H9 (cell line): ENCODE measurements at regions not wholly inside any gene's neighbourhood (a gene's known extent, or its start where the extent isn't known, plus 50 kb on each side); places are given as distances from the start of the nearest gene placed in this dataset.

Source experiments
- DNase-seq: peaks from one replicate; pipeline ENCODE4 v3.0.0-alpha.2; 2017
- H2AFZ ChIP-seq: one replicate; pipeline ENCODE4 v1.6.1; 2013; ENCODE audit warnings: mild to moderate bottlenecking, low read length, control low read depth, moderate library complexity
- H2AK5ac ChIP-seq: 2 replicates; pipeline ENCODE4 v1.6.1; 2013; ENCODE audit warnings: low read length, control low read depth, mixed read lengths; ENCODE audit not compliant: insufficient read length
- H2BK120ac ChIP-seq: one replicate; pipeline ENCODE4 v1.6.1; 2013; ENCODE audit warnings: low read depth, mild to moderate bottlenecking, low read length, control low read depth, inconsistent platforms; ENCODE audit not compliant: poor library complexity, severe bottlenecking
- H2BK12ac ChIP-seq: 2 replicates; pipeline ENCODE4 v1.6.1; 2013; ENCODE audit warnings: low read length, control low read depth, mixed read lengths, low read depth; ENCODE audit not compliant: insufficient read length
- H2BK15ac ChIP-seq: 2 replicates; pipeline ENCODE4 v1.6.1; 2013; ENCODE audit warnings: low read depth, low read length, control low read depth
- H2BK20ac ChIP-seq: one replicate; pipeline ENCODE4 v1.6.1; 2013; ENCODE audit warnings: low read depth, mild to moderate bottlenecking, low read length, control low read depth, inconsistent platforms; ENCODE audit not compliant: poor library complexity, severe bottlenecking
- H2BK5ac ChIP-seq: 2 replicates; pipeline ENCODE4 v1.6.1; 2013; ENCODE audit warnings: low read length, control low read depth, mixed read lengths; ENCODE audit not compliant: insufficient read length
- H3K14ac ChIP-seq: 2 replicates; pipeline ENCODE4 v1.6.1; 2013; ENCODE audit warnings: low read length, control low read depth; ENCODE audit not compliant: insufficient read depth
- H3K18ac ChIP-seq: 2 replicates; pipeline ENCODE4 v1.6.1; 2013; ENCODE audit warnings: low read depth, mild to moderate bottlenecking, mixed read lengths, low read length, control low read depth; ENCODE audit not compliant: insufficient read length
- H3K23ac ChIP-seq: 2 replicates; pipeline ENCODE4 v1.6.1; 2013; ENCODE audit warnings: low read length, control low read depth, mixed read lengths, low read depth; ENCODE audit not compliant: insufficient read length
- H3K23me2 ChIP-seq: 2 replicates; pipeline ENCODE4 v1.6.1; 2013; ENCODE audit warnings: low read depth, mild to moderate bottlenecking, mixed read lengths, low read length, control low read depth; ENCODE audit not compliant: insufficient read length, poor library complexity, severe bottlenecking
- H3K27ac ChIP-seq: 2 replicates; pipeline ENCODE4 v1.5.1; 2013; ENCODE audit warnings: low read length, control low read depth, mixed read lengths, low read depth; ENCODE audit not compliant: insufficient read length
- H3K27me3 ChIP-seq: 2 replicates; pipeline ENCODE4 v1.6.1; 2013; ENCODE audit warnings: low read length, control low read depth, inconsistent platforms; ENCODE audit not compliant: insufficient read depth
- H3K4ac ChIP-seq: 2 replicates; pipeline ENCODE4 v1.6.1; 2013; ENCODE audit warnings: low read depth, mild to moderate bottlenecking, control low read depth, inconsistent platforms, low read length, moderate library complexity
- H3K4me1 ChIP-seq: 2 replicates; pipeline ENCODE4 v1.6.1; 2013; ENCODE audit warnings: low read length, control low read depth, inconsistent platforms; ENCODE audit not compliant: insufficient read depth
- H3K4me2 ChIP-seq: 2 replicates; pipeline ENCODE4 v1.6.1; 2013; ENCODE audit warnings: low read length, control low read depth, mixed read lengths; ENCODE audit not compliant: insufficient read length, insufficient read depth
- H3K56ac ChIP-seq: 2 replicates; pipeline ENCODE4 v1.6.1; 2013; ENCODE audit warnings: low read depth, mild to moderate bottlenecking, mixed read lengths, low read length, control low read depth; ENCODE audit not compliant: insufficient read length
- H3K79me1 ChIP-seq: 2 replicates; pipeline ENCODE4 v1.6.1; 2013; ENCODE audit warnings: low read depth, mild to moderate bottlenecking, moderate library complexity, low read length, control low read depth, inconsistent platforms; ENCODE audit not compliant: insufficient read depth, poor library complexity, severe bottlenecking
- H3K79me2 ChIP-seq: 2 replicates; pipeline ENCODE4 v1.6.1; 2013; ENCODE audit warnings: low read length, control low read depth, inconsistent platforms; ENCODE audit not compliant: insufficient read depth
- H3K9ac ChIP-seq: 2 replicates; pipeline ENCODE4 v1.6.1; 2013; ENCODE audit warnings: low read length, control low read depth, mixed read lengths; ENCODE audit not compliant: insufficient read length; ENCODE audit errors: extremely low read depth
- H3K9me3 ChIP-seq: one replicate; pipeline ENCODE4 v1.6.1; 2013; ENCODE audit warnings: low read depth, low read length, inconsistent platforms; ENCODE audit not compliant: control insufficient read depth
- H3T11ph ChIP-seq: one replicate; pipeline ENCODE4 v1.6.1; 2013; ENCODE audit warnings: mild to moderate bottlenecking, low read length, control low read depth, inconsistent platforms
- H4K20me1 ChIP-seq: one replicate; pipeline ENCODE4 v1.6.1; 2013; ENCODE audit not compliant: control insufficient read depth, insufficient read length, insufficient read depth
- H4K5ac ChIP-seq: 2 replicates; pipeline ENCODE4 v1.6.1; 2013; ENCODE audit warnings: low read depth, mild to moderate bottlenecking, mixed read lengths, low read length, control low read depth; ENCODE audit not compliant: insufficient read length
- H4K8ac ChIP-seq: replicated peaks from 2 replicates; pipeline ENCODE4 v1.6.1; 2013; ENCODE audit warnings: low read length, control low read depth, mixed read lengths, low read depth; ENCODE audit not compliant: insufficient read length
- H4K91ac ChIP-seq: 2 replicates; pipeline ENCODE4 v1.6.1; 2013; ENCODE audit warnings: low read depth, mild to moderate bottlenecking, moderate library complexity, mixed read lengths, low read length, control low read depth; ENCODE audit not compliant: insufficient read length
- H3K27ac Mint-ChIP-seq, 3 experiments: 2 replicates in 2 of 3; 3 replicates in 1 of 3; pipeline ENCODE4 v1.8.0; 2020 to 2021; ENCODE audit warnings: mixed read lengths in 3 of 3, mild to moderate bottlenecking in 1 of 3, moderate library complexity in 1 of 3
- H3K27me3 Mint-ChIP-seq: 2 replicates; pipeline ENCODE4 v1.8.0; 2021; ENCODE audit warnings: low read depth, mild to moderate bottlenecking, moderate library complexity, mixed read lengths
- H3K36me3 Mint-ChIP-seq, 3 experiments: 2 replicates in 2 of 3; 3 replicates in 1 of 3; pipeline ENCODE4 v1.8.0; 2020 to 2021; ENCODE audit warnings: low read depth in 3 of 3, mixed read lengths in 3 of 3; ENCODE audit not compliant: insufficient read depth in 1 of 3
- H3K4me1 Mint-ChIP-seq, 2 experiments: 2 replicates each; pipeline ENCODE4 v1.8.0; 2020; ENCODE audit warnings: mixed read lengths in 2 of 2
- H3K4me3 Mint-ChIP-seq, 2 experiments: 2 replicates in 1 of 2; 3 replicates in 1 of 2; pipeline ENCODE4 v1.8.0; 2020 to 2021; ENCODE audit warnings: mild to moderate bottlenecking in 2 of 2, mixed read lengths in 2 of 2, moderate library complexity in 1 of 2
- H3K9me3 Mint-ChIP-seq, 2 experiments: 2 replicates in 1 of 2; 3 replicates in 1 of 2; pipeline ENCODE4 v1.8.0; 2020; ENCODE audit warnings: mild to moderate bottlenecking in 2 of 2, mixed read lengths in 2 of 2, moderate library complexity in 1 of 2
- WGBS: extraction: QIAGEN DNeasy Blood & Tissue Kit; methylation state at CpG from one replicate; pipeline ENCODE4 v1.1.7; 2013; ENCODE audit warnings: missing lambda C conversion rate, low lambda C conversion rate, mixed read lengths; ENCODE audit not compliant: insufficient read length; ENCODE audit errors: extremely low coverage; 5-methylcytosine and 5-hydroxymethylcytosine counted together
- TF ChIP-seq, protein P1 (sequence below): fragments of 200-600 bp; sonication (generic); conservative IDR thresholded peaks from 3 replicates; pipeline ENCODE4 v1.8.0; 2021; ENCODE audit warnings: antibody characterized with exemption, mild to moderate bottlenecking

DNA sequence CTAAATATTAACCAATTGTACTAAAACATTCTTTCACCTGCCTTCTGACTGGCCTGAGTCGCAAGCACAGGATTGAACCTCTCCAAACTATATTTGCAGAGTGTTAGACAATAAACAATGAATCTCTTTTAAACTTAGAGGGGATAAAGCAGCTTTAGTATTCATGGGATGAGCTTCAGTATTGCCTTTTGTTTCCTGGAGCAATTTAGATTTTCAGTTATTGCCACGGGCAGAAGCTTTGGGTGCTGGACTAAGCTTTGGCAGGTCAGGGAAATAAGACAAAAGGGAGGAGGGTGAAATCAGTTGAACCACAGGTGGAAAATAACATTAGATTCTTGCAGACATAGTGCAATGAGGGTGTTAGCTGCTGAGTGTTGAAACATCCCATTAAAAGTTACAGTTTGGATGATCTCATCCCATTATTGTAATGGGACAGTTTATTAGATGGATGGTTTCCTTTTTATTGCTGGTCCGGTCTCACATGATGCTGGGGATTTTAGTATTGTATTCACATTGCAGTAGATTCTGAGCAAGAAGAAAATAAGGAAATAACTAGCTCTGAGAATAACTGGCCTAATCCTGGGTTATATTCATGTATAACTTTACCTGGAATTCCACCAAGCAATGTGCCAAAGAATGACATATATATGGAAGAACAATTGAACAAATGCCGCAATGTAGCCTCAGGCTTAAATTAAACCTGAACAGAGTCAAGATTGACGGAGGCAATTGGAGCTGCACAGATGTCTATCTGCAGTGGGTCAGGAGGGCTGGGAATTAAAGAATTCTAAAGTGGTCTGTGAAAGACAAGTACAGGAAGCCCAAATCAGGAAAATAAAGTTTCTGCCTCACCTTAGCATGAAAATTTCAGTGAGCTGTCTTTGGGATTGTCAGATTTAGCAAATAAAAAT, 1092.8 kb upstream of the SEL1L start:
- H2BK120ac ChIP-seq = no peak overlapping the region
- peaks cover 3% of the 10 kb centered on the region in 2 experiments; a peak in 2 of 5 replicates for H3K9me3 Mint-ChIP-seq

More for the DNA sequence above, 1092.8 kb upstream of the SEL1L start:
- H3K14ac ChIP-seq = no peak overlapping the region
- H3K79me1 ChIP-seq = no peaks in the 10 kb centered on the region
- WGBS = no CpG with 5 or more reads among the region's 5 CpGs
- no peak overlapping the region for H2AK5ac ChIP-seq
- no peaks in the 10 kb centered on the region for H3K79me2 ChIP-seq
- no peak overlapping the region for H3K56ac ChIP-seq
- no peak overlapping the region for H3K4ac ChIP-seq
- H2BK20ac ChIP-seq = no peak overlapping the region
- no peak overlapping the region for H4K91ac ChIP-seq
- no peak overlapping the region for H3K18ac ChIP-seq
- no peak overlapping the region for H2AFZ ChIP-seq
- H4K20me1 ChIP-seq = no peaks in the 10 kb centered on the region
- H4K5ac ChIP-seq = no peak overlapping the region
- no peaks in the 10 kb centered on the region for H3K27me3 ChIP-seq
- no peaks in the 10 kb centered on the region for H3K4me1 ChIP-seq
- H2BK12ac ChIP-seq = no peak overlapping the region
- peak overlapping the region in 1 of 3 experiments; percentile 59; a peak in 1 of 7 replicates for H3K27ac Mint-ChIP-seq
- no peaks in the 10 kb centered on the region for H3K23me2 ChIP-seq
- no peak overlapping the region for H2BK15ac ChIP-seq
- no peaks in the 10 kb centered on the region for H3K9me3 ChIP-seq
- H3K4me3 Mint-ChIP-seq = no peak overlapping the region
- H3K27me3 Mint-ChIP-seq = no peaks in the 10 kb centered on the region; the same call in none of the 2 replicates
- TF ChIP-seq, protein P1, sequence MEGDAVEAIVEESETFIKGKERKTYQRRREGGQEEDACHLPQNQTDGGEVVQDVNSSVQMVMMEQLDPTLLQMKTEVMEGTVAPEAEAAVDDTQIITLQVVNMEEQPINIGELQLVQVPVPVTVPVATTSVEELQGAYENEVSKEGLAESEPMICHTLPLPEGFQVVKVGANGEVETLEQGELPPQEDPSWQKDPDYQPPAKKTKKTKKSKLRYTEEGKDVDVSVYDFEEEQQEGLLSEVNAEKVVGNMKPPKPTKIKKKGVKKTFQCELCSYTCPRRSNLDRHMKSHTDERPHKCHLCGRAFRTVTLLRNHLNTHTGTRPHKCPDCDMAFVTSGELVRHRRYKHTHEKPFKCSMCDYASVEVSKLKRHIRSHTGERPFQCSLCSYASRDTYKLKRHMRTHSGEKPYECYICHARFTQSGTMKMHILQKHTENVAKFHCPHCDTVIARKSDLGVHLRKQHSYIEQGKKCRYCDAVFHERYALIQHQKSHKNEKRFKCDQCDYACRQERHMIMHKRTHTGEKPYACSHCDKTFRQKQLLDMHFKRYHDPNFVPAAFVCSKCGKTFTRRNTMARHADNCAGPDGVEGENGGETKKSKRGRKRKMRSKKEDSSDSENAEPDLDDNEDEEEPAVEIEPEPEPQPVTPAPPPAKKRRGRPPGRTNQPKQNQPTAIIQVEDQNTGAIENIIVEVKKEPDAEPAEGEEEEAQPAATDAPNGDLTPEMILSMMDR = no peak
- H3K36me3 Mint-ChIP-seq = peaks cover 0 to 7% (median 1%) of the 10 kb centered on the region in 3 experiments; a peak in 2 of 7 replicates
- no peak overlapping the region for H3K4me2 ChIP-seq
- no peak for DNase-seq
- no peak overlapping the region for H3K27ac ChIP-seq
- no peak overlapping the region for H4K8ac ChIP-seq
- H2BK5ac ChIP-seq = no peak overlapping the region
- no peak overlapping the region for H3T11ph ChIP-seq
- H3K23ac ChIP-seq = no peak overlapping the region
- no peaks in the 10 kb centered on the region for H3K4me1 Mint-ChIP-seq
- H3K9ac ChIP-seq = no peak overlapping the region
